Fibroblast of skin of left biceps (primary cell): ENCODE measurements at regions not wholly inside any gene's neighbourhood (a gene's known extent, or its start where the extent isn't known, plus 50 kb on each side); places are given as distances from the start of the nearest gene placed in this dataset.
A peak's percentile ranks its signal among the peaks of the same experiment; 100 is the strongest.

Experiments
- DNase-seq, 2 experiments: peaks; one replicate each; pipeline ENCODE4 v3.0.0-alpha.2; 2013; ENCODE audit warnings: low read depth in 2 of 2

DNA sequence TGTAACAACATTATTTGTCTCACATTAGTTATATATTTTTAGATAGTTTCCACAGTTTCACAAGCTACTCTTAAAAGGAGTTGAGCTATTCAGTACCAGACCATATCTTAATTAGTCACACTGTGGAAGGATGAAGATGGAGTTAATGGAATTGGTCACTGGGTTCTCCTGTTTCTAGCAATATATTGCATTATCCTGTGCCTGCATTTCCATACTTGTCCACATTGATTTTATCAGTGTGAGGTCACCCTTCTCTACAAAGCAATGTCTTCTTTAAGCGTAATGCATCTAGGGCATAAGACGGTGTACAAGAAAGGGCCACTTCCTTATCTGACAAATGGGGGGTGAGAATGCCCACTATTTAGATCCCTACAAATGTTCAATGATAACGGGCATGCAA is 216.8 kb upstream of the TANK start:
- no peak for DNase-seq

DNA sequence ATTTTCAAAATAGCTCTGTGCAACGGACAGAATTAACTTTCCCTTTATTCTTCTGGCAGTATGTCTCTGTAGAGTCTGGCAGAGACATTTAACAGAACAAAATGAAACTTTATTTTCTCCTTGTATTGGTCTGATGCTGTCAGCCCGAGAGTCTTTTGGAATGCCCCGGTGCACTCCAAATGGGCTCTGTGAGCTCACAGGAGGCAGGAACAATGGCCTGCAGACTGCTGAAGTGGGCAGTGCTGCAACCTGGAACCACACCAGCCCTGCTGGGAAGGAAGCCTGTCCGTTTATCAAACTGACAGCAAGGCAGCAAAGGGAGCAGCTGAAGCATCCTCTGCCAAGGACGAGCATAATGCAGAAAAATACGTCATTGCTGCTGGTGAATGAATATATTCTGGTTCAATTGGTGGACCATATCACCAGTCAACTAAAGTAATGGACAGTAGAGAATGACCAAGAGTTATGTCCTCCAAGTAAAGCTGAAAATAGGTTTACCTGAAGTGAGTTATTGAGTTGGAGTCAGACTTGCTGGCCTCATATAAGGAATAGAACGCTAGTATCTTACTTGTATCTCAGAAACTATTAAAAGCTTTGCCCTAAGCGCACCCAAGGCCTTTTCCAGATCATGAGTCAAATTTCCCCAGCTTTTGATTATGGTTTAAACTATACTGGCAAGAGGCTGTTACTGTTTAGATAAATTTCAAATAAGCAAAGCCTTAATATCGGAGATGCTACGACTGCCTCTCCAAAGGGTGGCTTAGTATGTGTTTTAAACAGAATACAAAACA is 207.6 kb upstream of the TANK start:
- no peak for DNase-seq

DNA sequence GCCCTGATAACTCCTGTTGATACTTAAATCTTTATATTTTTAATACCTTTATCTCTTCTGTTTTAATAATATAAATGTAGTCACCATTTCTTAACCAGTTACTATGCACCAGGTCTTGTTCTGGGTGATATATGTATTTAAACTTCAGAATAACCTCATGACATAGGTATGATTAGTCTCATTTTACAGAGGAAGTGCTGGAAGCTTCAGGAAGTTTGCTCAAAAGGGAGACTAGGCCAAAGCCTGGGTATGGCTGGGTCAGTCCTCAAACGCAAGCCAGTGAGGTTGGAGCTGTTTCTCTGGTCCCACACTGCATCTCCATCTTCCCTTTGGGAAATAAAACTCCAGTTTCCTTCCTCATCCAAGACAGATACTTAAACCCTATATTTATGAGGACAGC is 204.7 kb upstream of the TANK start:
- DNase-seq, result no peak

DNA sequence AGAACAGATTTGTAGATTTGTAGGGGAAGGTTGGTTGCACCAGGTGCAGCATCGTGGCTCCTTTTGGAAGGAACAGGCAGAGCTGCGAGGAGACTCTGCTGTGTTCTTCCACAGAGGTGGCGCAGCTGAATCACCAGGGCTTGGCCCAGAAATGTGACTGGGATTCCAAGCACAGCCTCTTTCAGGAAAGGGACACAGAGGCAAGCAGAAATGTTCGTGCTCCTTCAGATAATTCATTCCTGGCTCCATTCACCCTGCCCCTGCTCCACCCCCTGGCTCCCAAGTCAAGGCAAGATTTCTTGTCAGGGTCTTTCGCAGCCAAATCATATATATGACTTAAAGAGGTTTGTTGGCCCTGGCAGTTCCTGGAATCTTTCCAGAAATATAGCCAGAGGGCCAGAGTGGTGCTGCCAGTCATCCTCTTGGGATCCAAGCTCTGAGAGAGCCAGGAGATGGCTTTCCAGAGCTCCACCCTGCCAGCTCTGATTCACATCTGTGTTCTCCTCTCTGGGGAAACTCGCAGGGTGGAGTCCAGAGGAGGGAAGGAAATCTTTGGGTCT is 203.9 kb upstream of the TANK start:
- no peak for DNase-seq

DNA sequence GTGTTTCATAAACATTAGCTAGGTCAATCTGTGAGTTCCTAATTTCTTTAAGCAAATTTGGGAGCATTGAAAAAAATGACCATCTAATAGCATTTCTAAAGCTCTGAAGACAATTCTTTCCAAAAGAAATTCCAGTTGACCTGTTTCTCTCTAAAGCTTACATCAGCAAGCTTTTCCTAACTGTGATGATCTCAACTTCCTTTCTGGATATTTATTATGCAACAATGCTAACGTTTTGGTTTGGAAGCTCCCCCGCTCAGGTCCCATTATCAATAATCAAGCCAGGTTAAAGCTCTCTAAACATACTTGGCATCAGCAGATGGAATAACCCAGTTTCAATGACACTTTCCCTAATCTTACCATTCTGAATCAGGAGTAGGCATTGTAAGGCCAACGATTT is 196.3 kb upstream of the TANK start:
- DNase-seq, result no peak

DNA sequence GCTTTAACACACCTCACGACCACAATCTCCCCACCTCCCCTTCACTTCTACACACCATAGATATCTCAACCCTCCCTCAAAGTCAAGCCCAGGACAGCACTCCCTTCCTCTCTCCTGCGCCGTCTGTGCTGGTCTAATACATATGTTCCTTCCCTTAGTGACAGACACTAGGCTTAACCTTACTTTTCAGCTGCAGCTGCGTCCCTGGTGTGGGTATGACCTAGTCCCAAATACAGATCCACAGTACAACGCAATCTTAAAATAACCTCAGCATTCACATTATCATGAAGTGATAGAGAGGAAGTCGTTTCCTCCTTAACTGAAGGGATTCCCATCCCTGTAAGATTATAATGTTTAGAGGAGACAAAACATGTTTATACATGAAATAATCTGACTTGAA is 192.7 kb upstream of the TANK start:
- no peak for DNase-seq

DNA sequence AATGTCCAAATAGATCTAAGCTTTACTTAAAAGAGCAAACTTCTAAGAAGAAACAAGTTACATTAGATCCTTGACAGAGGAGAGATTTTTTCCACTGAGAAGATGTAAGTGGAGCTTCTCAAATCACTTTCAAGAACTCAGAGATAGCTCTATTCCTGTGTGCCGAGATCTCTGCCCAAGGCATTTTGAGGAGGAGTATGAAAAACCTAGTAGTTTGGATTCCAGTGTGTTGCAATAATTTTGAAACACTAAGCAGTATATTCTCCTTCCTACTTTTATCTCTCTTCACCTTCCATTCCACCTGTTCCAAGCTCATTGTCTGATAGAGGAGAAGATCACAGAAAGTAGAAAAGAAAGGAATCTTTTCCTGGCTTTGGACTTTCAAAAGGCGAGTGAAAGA is 192.0 kb upstream of the TANK start:
- DNase-seq, result no peak

DNA sequence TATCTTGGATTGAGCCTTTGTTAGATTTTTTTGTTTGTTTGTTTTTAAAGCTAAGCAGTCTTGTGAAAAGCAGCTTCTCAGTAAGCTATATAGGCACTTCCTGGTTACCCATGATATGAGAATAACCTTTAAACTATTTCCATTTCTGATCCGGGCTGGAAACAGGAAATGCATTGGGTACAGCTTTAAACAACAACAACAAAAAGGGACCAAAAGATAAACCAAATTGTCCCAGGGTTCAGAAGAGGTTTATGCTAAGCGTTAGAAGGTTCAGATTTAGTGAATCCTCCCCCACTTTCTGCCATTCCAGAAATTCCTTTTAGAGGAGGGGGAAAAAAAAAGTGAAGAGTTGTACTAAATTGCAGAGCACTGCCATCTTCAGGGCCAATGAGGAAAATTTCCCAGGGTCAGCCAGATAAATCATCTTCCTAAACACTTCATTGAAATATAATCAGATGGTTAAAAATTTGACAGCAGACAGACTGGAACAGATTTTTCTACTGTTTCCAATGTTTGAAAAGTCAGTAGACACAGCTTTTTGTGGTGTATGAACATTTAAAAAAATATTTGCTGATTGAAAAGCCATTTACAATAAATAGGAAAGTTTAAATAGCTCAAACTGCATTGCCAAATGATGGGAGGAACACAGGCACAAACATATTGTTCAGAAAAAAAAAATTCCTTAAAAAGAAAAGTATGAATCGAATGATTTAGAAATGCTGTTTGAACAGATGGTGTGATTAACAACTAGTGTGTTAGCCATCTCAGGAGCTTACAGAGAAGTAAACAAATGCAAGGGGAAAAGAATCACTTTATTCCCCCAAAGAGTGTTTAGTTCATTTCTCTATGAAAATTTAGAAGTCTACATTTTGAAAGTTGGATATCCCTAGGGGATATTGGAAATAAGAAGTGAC is 189.9 kb upstream of the TANK start:
- DNase-seq, result peak; percentile 73 to 79

DNA sequence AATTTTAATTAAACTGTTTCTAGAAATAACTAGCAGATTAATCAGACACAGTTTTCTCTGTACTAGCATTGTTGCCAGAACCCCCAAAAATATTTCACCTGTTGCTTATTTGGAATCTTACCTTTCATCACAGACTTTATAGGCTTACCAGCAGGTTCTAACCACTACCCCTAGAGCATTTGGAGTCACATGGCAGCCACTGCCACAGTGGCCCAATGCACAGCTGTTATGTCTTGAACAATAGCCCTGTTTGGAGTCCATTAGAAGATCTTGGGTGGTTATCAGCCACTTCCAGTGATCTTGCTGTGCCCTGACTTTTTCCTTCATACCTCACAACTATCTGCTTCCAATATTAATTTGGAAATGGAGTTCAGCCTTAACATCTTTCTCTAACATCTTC is 186.2 kb upstream of the TANK start:
- DNase-seq, result no peak

DNA sequence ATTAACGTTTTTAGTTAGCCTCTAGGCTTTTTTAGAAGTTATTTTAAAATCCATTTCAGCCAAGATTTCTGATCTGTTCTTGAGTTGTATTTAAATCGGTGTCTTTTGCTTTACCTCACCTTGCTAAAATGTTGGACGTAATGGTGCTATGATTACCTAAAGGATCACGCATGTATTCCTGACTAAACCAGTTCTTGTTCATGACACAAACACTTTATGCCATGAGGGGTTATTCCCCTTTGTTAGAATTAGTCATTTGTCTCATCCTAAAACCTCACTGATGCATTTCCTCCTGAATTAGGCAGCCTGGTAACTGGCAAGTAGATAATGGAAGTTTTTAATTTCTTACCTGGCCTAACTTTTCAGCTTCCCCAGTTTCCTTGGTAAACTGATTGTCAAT is 185.4 kb upstream of the TANK start:
- no peak for DNase-seq

DNA sequence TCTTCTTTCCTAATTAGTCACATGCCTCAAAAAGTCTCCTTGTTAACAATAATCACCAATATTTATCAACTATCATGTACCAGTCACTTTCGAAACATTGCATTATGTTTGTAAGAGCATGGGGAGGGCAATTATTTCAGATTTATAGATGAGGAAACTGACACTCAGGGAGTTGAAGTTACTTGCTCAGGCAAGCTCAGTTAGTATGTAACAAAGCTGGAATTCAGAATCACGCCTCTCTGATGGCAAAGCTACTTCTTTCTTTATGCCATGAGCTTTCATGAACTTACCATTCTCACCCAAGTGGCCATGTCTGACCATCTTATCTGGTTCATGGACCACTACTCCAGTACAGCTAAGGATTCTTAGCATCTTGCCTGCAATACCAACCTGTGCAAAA is 183.4 kb upstream of the TANK start:
- DNase-seq, result no peak

DNA sequence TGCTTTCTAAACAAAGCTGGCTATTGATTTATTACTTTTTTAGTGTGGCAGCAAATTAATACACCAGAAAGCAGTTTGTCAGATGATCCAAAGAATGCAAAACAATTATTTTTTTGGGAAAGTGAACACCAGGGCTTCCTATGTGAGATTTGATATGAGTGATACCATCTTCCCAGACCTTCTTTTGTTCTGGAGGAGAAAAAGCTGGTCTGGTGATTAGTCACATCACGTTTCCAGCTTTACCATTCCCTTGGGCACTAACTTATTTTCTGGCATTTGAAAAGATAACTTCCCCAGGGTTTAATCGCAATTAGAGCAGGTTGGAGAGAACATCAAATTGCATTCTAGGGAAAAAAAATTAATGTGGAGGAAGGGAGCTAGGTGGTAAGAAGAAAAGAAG is 182.9 kb upstream of the TANK start:
- no peak for DNase-seq

DNA sequence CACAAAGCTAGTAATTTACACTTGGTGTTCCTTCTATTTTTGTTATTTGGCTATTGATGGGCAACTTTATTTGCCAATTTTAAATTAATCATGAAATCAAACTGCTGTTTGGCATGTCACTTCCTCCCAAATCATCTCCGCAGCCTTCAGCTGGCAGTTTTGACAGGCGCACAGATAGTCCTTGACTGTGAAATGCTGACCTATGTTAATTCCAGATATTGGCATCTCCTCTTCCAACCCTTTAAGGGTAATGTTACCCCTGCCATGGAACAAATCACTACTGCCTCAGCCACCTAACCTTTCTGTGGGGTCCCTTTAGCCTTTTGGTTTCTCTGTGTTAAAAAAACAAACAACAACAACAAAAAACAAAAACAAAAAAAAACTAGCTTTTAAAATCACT is 182.4 kb upstream of the TANK start:
- DNase-seq, result no peak

DNA sequence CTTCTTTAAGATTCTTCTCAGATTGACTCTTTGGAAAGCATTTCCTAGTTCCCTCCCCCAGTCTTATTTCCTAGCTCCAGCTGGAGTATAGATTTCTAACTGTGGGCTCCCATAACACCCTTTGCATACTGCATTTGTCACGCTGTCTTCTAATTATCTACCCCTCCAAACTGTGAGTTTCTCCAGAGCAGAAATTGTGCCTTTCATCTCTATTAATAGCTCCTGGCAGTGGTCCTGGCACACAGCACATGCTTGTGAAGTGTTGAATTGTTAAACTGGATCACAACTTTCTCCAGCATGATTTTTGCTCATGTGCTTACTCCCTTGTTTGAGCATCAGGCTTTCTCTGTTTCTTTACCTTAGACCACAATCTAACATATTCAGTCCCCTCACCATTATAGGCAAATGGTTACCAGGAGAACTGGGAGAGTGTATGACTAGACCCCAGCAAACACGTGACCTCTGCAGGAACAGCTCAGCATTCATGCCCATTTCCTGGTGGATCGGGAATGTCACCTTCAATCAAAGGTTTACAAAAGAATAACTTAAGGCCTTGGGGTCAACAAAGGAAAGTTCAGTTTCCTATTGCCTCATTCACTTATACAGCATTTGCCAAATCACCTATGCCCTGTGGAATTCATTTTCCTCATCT is 175.7 kb upstream of the TANK start:
- no peak for DNase-seq

DNA sequence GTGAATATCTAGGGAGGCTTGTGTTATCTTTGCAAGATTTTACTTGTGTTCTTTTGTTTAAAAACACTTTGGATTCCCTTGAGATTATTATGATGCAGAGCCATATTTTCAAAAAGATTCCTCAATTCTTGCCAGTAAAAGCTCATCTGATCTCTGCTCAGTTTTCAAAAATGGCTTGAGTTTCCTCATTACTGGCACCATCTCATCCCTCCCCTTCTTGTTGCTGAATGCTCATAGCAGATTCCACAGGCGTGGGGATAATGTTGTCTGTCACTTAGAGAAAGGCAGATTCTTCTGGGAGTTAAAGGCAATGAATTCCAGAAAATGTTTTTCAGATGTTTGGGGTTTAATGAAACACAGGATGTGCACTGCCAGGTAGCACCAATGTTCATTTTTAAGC is 170.4 kb upstream of the TANK start:
- no peak for DNase-seq

DNA sequence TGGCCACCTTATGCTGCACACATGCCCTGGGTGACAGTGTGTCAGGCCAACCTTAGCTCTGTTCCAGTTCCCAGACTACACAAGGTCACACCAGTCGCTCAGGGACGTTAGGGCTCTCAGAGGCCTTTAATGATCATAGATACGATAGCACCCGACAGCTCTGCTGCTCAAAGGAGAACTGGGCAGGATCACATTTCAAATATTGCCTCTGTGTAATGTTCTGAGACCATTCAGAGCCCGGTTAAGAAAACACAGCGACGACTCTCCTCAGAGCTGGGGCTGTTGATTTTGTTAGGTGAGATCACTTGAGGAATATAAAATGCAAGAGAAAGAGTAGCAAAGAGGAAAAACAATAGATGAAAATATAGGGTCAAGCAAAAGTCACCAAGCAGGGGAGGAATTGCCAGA is 166.6 kb upstream of the TANK start:
- no peak for DNase-seq

DNA sequence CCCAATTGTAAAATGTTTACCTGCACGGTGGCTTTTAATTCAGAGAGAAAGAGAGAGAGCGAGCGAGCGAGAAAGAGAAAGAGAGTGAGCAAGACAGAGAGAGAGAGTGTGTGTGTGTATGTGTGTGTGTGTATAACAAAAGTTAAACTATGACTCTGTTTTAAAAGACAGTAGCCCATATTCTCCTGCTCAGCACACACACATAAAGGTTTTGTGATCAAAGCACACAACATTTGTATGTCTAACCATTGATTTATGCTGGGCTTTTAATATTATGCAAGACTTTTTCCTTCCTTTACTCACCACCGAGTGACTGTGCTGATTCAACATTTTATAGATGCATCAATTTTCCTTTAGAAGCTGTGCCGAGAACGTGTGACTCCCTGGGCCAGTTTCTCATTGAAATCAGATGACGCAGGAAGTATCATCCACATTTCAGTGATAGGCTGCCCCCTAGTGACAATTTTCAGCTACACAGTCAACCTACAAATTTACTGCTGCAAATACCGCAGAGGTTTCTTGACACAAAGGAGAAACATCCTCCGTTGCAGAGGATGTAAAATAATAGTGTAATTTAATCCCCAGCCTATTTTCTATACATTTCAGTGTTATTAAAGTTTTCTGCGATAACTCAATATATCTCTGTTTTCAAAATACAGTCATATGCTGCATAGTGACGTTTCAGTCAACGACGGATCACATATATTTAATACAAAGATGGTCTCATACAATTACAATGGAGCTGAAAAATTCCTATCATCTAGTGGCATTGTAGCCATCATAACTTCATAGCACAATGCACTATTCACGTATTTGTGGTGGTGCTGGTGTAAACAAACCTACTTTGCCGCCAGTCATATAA is 165.9 kb upstream of the TANK start:
- DNase-seq, result peak; percentile 88

DNA sequence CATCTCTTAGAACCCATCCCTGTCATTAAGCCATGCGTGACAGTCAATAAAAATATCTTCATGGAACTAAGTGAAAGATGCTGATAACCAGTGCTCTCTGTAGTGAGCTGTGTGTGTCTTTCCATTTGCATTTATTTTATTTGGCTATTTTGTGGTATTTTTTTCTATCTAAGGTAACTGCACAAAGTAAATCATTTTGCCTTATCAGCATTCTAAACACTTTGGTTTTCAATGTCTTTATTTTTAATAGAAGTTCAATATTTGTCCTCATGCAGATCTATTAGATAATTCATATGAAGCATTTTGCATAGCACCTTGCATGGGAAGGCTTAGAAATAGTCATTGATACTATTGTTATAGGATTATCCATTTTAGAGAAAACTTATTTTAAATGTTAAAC is 163.6 kb upstream of the TANK start:
- no peak for DNase-seq

DNA sequence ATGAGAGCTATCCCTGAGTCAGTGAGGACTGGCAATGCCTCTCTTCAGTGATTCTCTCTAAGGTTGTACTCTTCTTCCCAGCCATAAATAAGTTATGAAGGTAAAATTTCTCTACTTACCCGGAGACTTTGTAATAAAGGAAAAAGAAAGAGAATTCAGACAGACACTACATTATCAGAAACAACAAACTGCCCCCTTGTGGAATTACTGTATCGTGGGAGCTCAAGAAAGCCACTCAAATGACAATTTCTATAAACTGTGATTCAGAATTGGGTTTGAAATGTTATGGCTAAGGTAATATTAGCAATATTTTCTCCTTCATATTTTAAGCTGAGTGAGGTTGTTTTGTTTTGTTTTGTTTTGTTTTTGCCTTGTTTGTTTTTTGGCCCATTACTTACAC is 155.8 kb upstream of the TANK start:
- DNase-seq, result no peak

DNA sequence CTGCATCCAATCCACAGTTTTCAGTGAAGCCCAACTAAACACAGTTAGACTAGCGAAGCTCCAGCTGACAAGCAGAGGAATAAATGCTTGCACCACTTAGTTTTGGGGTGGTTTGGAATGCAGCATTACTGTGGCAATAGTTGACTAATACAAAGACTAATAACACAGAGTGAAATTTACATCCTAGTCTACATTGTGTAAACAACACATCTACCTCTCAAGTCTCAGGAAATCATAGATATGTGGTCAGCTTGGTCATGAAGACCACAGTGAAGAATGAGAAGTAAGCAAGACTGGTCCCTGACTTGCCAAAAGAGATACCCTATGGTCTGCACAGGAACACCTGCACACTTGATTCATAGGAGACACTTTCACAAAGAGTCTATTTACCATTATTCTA is 155.1 kb upstream of the TANK start:
- no peak for DNase-seq

DNA sequence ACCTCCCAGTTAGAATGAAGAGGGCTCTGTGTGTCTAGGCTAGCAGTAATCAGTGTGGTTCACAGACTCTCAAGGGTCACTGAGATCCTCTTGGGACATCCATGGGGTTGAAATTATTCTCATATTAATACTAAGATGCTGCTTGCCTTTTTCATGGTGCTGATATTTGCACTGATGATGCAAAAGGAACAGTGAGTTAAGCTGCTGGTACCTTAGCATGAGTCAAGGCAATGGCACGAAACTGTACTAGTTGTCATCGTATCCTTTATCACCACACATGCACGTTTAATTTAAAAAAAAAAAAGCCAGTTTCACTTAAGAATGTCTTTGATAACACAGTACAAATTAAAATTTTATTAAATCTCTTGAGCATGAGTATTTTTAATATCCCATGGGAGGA is 151.9 kb upstream of the TANK start:
- DNase-seq, result no peak
